HG03457 (cell line): ENCODE measurements at regions not wholly inside any gene's neighbourhood (a gene's known extent, or its start where the extent isn't known, plus 50 kb on each side); places are given as distances from the start of the nearest gene placed in this dataset.

Experiments
- ATAC-seq: cut with Tn5 transposase; IDR thresholded peaks from one replicate; pipeline ENCODE4 v1.9.1; 2021; ENCODE audit warnings: moderate number of reproducible peaks; ENCODE audit not compliant: unreplicated experiment

- no peak for ATAC-seq
Measured at GRCh38 chr10:78794736-78795455, 273.9 kb upstream of the ZMIZ1 start.

- no peak for ATAC-seq
Measured at GRCh38 chr10:78798976-78799730, 269.6 kb upstream of the ZMIZ1 start.

GRCh38 chr10:78800006-78800405 lies 268.8 kb upstream of the ZMIZ1 start:
- no peak for ATAC-seq

GRCh38 chr10:78800535-78801320 lies 268.0 kb upstream of the ZMIZ1 start:
- ATAC-seq = no peak

- ATAC-seq = no peak
Measured at GRCh38 chr10:78802431-78802830, 266.3 kb upstream of the ZMIZ1 start.

- ATAC-seq = no peak
Measured at GRCh38 chr10:78802866-78803265, 265.9 kb upstream of the ZMIZ1 start.

- ATAC-seq = no peak
Measured at GRCh38 chr10:78803710-78804109, 265.1 kb upstream of the ZMIZ1 start.

GRCh38 chr10:78804411-78805032 lies 264.2 kb upstream of the ZMIZ1 start:
- ATAC-seq = no peak

GRCh38 chr10:78805176-78805575 lies 263.6 kb upstream of the ZMIZ1 start:
- ATAC-seq = no peak

- no peak for ATAC-seq
Measured at GRCh38 chr10:78806681-78807221, 262.0 kb upstream of the ZMIZ1 start.

- no peak for ATAC-seq
Measured at GRCh38 chr10:78807504-78808203, 261.1 kb upstream of the ZMIZ1 start.

GRCh38 chr10:78808286-78808685 lies 260.5 kb upstream of the ZMIZ1 start:
- no peak for ATAC-seq

- ATAC-seq = no peak
Measured at GRCh38 chr10:78808736-78809367, 259.9 kb upstream of the ZMIZ1 start.

- ATAC-seq = no peak
Measured at GRCh38 chr10:78811174-78811573, 257.6 kb upstream of the ZMIZ1 start.

- no peak for ATAC-seq
Measured at GRCh38 chr10:78812571-78813318, 256.0 kb upstream of the ZMIZ1 start.

GRCh38 chr10:78813526-78813925 lies 255.2 kb upstream of the ZMIZ1 start:
- no peak for ATAC-seq

- no peak for ATAC-seq
Measured at GRCh38 chr10:78813998-78814399, 254.8 kb upstream of the ZMIZ1 start.

GRCh38 chr10:78814407-78814806 lies 254.4 kb upstream of the ZMIZ1 start:
- no peak for ATAC-seq

- ATAC-seq = no peak
Measured at GRCh38 chr10:78815702-78816334, 252.9 kb upstream of the ZMIZ1 start.
